ENCODE measurements at regions not wholly inside any gene's neighbourhood (a gene's known extent, or its start where the extent isn't known, plus 50 kb on each side); places are given as distances from the start of the nearest gene placed in this dataset.

- TF ChIP-seq CTCF (IDR thresholded peaks at IDR 0.05) = no peak
- TF ChIP-seq ZFX (IDR thresholded peaks at IDR 0.05; ENCODE audit: borderline replicate concordance) = no peak
These were observed 274.9 kb upstream of the ADGRL4 start for GRCh38 chr1:79281442-79281841.
